Vagina (tissue), 2 donors: ENCODE measurements at regions not wholly inside any gene's neighbourhood (a gene's known extent, or its start where the extent isn't known, plus 50 kb on each side); places are given as distances from the start of the nearest gene placed in this dataset.

Experiments used
- DNase-seq, 2 donors: peaks; one replicate each; pipeline ENCODE4 v3.0.0-alpha.2; 2017; ENCODE audit errors: extremely low spot score in 2 of 2
- H3K27ac ChIP-seq: fragments of 200-600 bp; sonication (generic); one replicate; pipeline ENCODE4 v1.5.1; 2019
- H3K27me3 ChIP-seq: fragments of 200-600 bp; sonication (generic); one replicate; pipeline ENCODE4 v1.5.1; 2019
- H3K36me3 ChIP-seq, 2 donors: fragments of 200-600 bp; sonication (generic); one replicate each; pipeline ENCODE4 v1.5.1; 2017 to 2019
- H3K4me1 ChIP-seq: fragments of 200-600 bp; sonication (generic); one replicate; pipeline ENCODE4 v1.5.1; 2019
- H3K4me3 ChIP-seq, 2 donors: fragments of 200-600 bp; sonication (generic); 1 replicate in 1 of 2; 2 replicates in 1 of 2; pipeline ENCODE4 v1.5.1; 2016 to 2019
- H3K9me3 ChIP-seq: fragments of 200-600 bp; sonication (generic); one replicate; pipeline ENCODE4 v1.5.1; 2019
- POLR2A ChIP-seq, 2 donors: fragments of 450-650 bp; IDR thresholded peaks; one replicate each; pipeline ENCODE4 v1.6.1; 2017; ENCODE audit warnings: antibody characterized with exemption in 2 of 2, mild to moderate bottlenecking in 2 of 2, moderate library complexity in 2 of 2
- POLR2AphosphoS5 ChIP-seq, 2 donors: sonication (generic); formaldehyde crosslinking; IDR thresholded peaks; one replicate each; pipeline ENCODE4 v1.9.0; 2017; ENCODE audit warnings: antibody characterized with exemption in 2 of 2, mild to moderate bottlenecking in 2 of 2, low read depth in 1 of 2; ENCODE audit not compliant: insufficient read depth in 1 of 2
- intact Hi-C: fragments of 100-400 bp; cut with DNase I; formaldehyde crosslinking; loops from one replicate; pipeline ENCODE4 v1.15.1; 2023
- TF ChIP-seq, protein P1 (sequence below), 3 experiments: fragments of 450-650 bp in 2 of 3; fragments of 200-600 bp in 1 of 3; sonication (generic) in 1 of 3; IDR thresholded peaks; one replicate each; pipeline ENCODE4 v1.5.1; 2017 to 2019; ENCODE audit warnings: antibody characterized with exemption in 3 of 3, mild to moderate bottlenecking in 2 of 3, moderate library complexity in 2 of 3

DNA sequence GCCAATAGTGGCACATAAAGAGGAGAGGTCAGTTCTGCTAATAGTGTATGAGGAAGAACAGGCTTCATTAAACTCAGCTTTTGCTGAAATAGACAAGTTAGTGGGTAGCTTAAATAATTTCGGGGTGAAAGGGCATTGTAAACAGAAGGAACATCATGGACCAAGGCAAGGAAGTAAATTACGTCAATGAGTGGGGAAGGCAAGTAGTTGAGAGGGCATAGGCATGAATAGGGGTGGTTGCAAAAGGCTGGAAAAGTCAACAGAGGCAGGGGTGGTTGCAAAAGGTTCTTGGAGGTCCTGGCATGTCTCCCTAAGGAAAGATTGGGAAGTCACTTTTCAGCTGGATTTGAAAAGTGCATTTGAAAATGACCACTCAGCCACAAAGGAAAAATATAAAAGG is 383.3 kb upstream of the RPS23 start:
- intact Hi-C loops, result loop anchor here (5.0 kb wide), 1 partner anchor 466 kb away; no protein-coding TSS in a partner anchor

DNA sequence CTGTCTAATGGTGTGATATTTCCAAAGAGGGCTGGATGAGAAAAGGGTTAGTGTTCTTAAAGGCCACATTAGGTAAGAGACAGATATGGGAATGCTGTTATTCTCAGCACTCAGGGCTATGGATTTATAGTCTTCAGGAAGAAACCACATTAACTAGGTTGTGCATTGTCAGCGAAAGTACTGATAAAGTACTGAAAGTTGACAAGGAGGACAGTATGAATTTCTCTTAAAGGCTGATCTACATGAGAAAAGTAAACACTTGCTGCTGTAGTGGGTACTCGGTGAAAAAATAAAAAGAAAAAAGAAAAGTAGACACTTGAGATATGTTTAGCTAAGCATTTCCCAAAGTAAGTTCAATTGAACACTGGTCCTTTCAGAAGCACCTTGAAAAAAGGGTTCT is 381.0 kb upstream of the RPS23 start:
- H3K4me3 ChIP-seq, result no peak overlapping the region

More for the DNA sequence above, 383.3 kb upstream of the RPS23 start:
- no peak overlapping the region for H3K4me3 ChIP-seq
- no peaks in the 10 kb centered on the region for H3K4me1 ChIP-seq
- TF ChIP-seq, protein P1, sequence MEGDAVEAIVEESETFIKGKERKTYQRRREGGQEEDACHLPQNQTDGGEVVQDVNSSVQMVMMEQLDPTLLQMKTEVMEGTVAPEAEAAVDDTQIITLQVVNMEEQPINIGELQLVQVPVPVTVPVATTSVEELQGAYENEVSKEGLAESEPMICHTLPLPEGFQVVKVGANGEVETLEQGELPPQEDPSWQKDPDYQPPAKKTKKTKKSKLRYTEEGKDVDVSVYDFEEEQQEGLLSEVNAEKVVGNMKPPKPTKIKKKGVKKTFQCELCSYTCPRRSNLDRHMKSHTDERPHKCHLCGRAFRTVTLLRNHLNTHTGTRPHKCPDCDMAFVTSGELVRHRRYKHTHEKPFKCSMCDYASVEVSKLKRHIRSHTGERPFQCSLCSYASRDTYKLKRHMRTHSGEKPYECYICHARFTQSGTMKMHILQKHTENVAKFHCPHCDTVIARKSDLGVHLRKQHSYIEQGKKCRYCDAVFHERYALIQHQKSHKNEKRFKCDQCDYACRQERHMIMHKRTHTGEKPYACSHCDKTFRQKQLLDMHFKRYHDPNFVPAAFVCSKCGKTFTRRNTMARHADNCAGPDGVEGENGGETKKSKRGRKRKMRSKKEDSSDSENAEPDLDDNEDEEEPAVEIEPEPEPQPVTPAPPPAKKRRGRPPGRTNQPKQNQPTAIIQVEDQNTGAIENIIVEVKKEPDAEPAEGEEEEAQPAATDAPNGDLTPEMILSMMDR (IDR thresholded peaks at IDR 0.05), result no peak
- no peak for TF ChIP-seq POLR2AphosphoS5 (IDR thresholded peaks at IDR 0.05; ENCODE audit: insufficient read depth in 1 of 2, low read depth in 1 of 2)
- no peak for TF ChIP-seq POLR2A (IDR thresholded peaks at IDR 0.05)
- H3K27ac ChIP-seq, result no peak overlapping the region
- no peaks in the 10 kb centered on the region for H3K27me3 ChIP-seq
- DNase-seq, result no peak
- no peaks in the 10 kb centered on the region for H3K36me3 ChIP-seq
- H3K9me3 ChIP-seq, result no peaks in the 10 kb centered on the region

DNA sequence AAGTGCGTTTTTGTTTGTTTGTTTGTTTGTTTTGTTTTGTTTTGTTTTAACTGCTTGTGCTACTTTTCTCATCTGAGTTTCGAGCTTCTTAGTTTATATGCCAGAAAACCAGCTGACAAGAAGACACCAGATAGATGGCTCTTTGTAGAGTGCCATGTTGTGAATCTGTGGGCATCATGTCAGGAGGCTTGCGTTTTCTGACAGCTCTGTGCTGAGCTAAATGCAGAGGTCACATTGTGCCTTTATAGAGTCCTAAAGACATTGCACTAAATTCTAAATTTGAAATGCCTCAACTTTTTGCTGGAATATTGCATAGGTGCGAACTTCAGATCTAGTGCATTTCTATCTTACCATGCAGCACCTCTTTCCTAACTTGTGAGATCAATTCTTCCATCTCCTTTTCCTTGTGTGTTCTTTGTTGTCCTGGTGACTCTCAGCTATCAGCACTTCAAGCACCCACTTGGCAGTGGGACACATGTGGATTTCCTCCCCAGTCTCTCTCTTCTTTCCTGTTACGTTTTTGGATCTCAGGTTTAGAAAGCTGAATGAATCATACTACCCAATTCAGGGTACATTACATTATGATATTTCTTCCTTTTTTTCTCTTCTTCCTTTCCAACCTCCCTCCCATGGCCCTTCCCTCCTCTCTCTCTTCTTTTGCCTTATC is 379.0 kb upstream of the RPS23 start:
- Histone ChIP-seq H3K36me3 (no peaks in the 10 kb centered on the region), H3K9me3 (no peaks in the 10 kb centered on the region), H3K4me1 (no peaks in the 10 kb centered on the region), H3K27me3 (no peaks in the 10 kb centered on the region), H3K27ac (no peak overlapping the region), H3K4me3 (no peak overlapping the region)
- DNase-seq, result no peak
- no peak for TF ChIP-seq POLR2AphosphoS5 (IDR thresholded peaks at IDR 0.05; ENCODE audit: insufficient read depth in 1 of 2, low read depth in 1 of 2)
- TF ChIP-seq POLR2A (IDR thresholded peaks at IDR 0.05), result no peak
- TF ChIP-seq, protein P1 (IDR thresholded peaks at IDR 0.05), result no peak
- intact Hi-C loops, result no loop called here

More for the DNA sequence above, 381.0 kb upstream of the RPS23 start:
- H3K36me3 ChIP-seq, result no peaks in the 10 kb centered on the region
- H3K27ac ChIP-seq, result no peak overlapping the region
- no peaks in the 10 kb centered on the region for H3K27me3 ChIP-seq
- TF ChIP-seq, protein P1 (IDR thresholded peaks at IDR 0.05), result no peak
- TF ChIP-seq POLR2AphosphoS5 (IDR thresholded peaks at IDR 0.05; ENCODE audit: insufficient read depth in 1 of 2, low read depth in 1 of 2) (no peak), POLR2A (IDR thresholded peaks at IDR 0.05) (no peak)
- intact Hi-C loops, result no loop called here
- H3K9me3 ChIP-seq, result no peaks in the 10 kb centered on the region
- DNase-seq, result no peak
- no peaks in the 10 kb centered on the region for H3K4me1 ChIP-seq

DNA sequence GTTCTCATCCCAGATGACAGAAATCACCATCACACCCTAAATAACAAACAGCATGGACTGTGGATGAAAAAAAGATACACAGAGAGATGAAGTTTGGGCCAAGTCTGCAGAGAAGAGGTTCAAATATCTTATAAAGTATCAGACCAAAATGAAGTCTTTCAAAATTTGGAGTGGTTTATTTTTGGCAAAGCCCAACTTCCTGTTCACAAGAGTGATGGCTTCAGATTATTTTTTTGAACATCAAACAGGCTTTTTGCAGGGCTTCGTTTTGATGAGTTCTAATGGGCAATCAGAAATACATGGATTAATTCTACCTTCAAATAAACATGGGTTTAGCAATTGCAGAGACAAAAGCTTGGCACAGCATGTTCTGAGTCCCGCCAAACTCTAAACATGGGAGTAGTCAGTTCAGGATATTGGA is 378.2 kb upstream of the RPS23 start:
- no peaks in the 10 kb centered on the region for H3K4me1 ChIP-seq
- no peaks in the 10 kb centered on the region for H3K27me3 ChIP-seq
- no peak for TF ChIP-seq POLR2AphosphoS5 (IDR thresholded peaks at IDR 0.05; ENCODE audit: insufficient read depth in 1 of 2, low read depth in 1 of 2)
- TF ChIP-seq, protein P1 (IDR thresholded peaks at IDR 0.05), result no peak
- no peak for TF ChIP-seq POLR2A (IDR thresholded peaks at IDR 0.05)
- H3K9me3 ChIP-seq, result no peaks in the 10 kb centered on the region
- no peak overlapping the region for H3K27ac ChIP-seq
- H3K4me3 ChIP-seq, result no peak overlapping the region
- intact Hi-C loops, result no loop called here
- no peak for DNase-seq
- H3K36me3 ChIP-seq, result no peaks in the 10 kb centered on the region

DNA sequence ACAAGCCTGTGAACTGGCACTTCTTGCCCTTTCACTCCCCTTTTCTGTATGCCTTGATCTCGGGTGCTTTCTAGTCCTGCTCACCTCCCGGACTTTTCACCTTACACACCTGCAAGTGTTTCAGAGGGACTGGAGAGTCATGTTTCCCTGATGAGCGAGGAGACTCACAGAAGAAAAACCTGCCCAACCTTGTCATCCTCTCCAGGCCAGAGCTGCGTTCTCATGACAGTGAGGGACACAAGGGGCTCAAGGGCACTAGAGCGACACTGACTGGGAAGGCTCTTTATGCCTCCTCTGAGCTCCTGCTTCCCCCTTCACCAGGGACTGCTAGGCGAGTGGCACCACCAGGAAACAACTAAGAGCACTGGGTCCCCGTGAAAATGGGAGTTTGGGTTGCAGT is 376.9 kb upstream of the RPS23 start:
- DNase-seq, result no peak
- H3K27ac ChIP-seq, result no peak overlapping the region

More for the DNA sequence above, 376.9 kb upstream of the RPS23 start:
- Histone ChIP-seq H3K4me1 (no peaks in the 10 kb centered on the region), H3K27me3 (no peaks in the 10 kb centered on the region), H3K4me3 (no peak overlapping the region), H3K9me3 (no peaks in the 10 kb centered on the region), H3K36me3 (no peaks in the 10 kb centered on the region)
- intact Hi-C loops, result no loop called here
- no peak for TF ChIP-seq POLR2AphosphoS5 (IDR thresholded peaks at IDR 0.05; ENCODE audit: insufficient read depth in 1 of 2, low read depth in 1 of 2)
- TF ChIP-seq, protein P1 (IDR thresholded peaks at IDR 0.05), result no peak
